ENCODE measurements at regions not wholly inside any gene's neighbourhood (a gene's known extent, or its start where the extent isn't known, plus 50 kb on each side); places are given as distances from the start of the nearest gene placed in this dataset.

GRCh38 chr4:10929818-10930217 is 245.2 kb upstream of the CLNK start:
- H2BK15ac ChIP-seq (ENCODE audit: low read length), result no peak overlapping the region

More at GRCh38 chr4:10929818-10930217, 245.2 kb upstream of the CLNK start:
- TF ChIP-seq USF2 (IDR thresholded peaks at IDR 0.05; ENCODE audit: low read length) (no peak), ATF3 (IDR thresholded peaks at IDR 0.05; ENCODE audit: insufficient read depth, low read depth, low read length) (no peak), POU5F1 (IDR thresholded peaks at IDR 0.05; ENCODE audit: low read depth, low read length) (no peak), SIRT6 (IDR thresholded peaks at IDR 0.05; ENCODE audit: low read length) (no peak), EZH2 (IDR thresholded peaks at IDR 0.05; ENCODE audit: low read depth, low read length, severe bottlenecking) (no peak), FOSL1 (IDR thresholded peaks at IDR 0.05; ENCODE audit: insufficient read depth, low read depth, low read length) (no peak), BCL11A (IDR thresholded peaks at IDR 0.05; ENCODE audit: low read depth in 2 of 2, low read length in 2 of 2) (no peak)
- Histone ChIP-seq H3K4ac (replicated peaks; ENCODE audit: insufficient read length, low read depth, low read length) (no peak overlapping the region), H3K14ac (ENCODE audit: insufficient read length) (no peak overlapping the region), H3K79me2 (ENCODE audit: control insufficient read depth in 1 of 2, insufficient read depth in 2 of 2, low read length in 2 of 2) (no peaks in the 10 kb centered on the region), H4K20me1 (replicated peaks in 1 of 2; ENCODE audit: control insufficient read depth in 1 of 2, insufficient read depth in 2 of 2, low read length in 2 of 2) (no peaks in the 10 kb centered on the region), H4K8ac (ENCODE audit: extremely low read depth, insufficient read depth, low read length) (no peak overlapping the region), H3K9ac (replicated peaks in 1 of 4; ENCODE audit: extremely low read depth in 1 of 4, low read depth in 3 of 4, low read length in 3 of 4) (no peak overlapping the region), H2BK20ac (ENCODE audit: low read length) (no peak overlapping the region), H4K91ac (replicated peaks; ENCODE audit: insufficient read length, low read length) (no peak overlapping the region), H2BK5ac (ENCODE audit: low read depth, low read length) (no peak overlapping the region), H3K36me3 (ENCODE audit: control insufficient read depth in 2 of 4, insufficient read depth in 4 of 4, low read length in 3 of 4) (no peaks in the 10 kb centered on the region), H3K79me1 (ENCODE audit: low read depth, low read length) (no peaks in the 10 kb centered on the region), H3K4me1 (replicated peaks in 1 of 4; ENCODE audit: control insufficient read depth in 3 of 4, insufficient read depth in 4 of 4, low read length in 3 of 4) (peaks cover 0 to 3% (median 0%) of the 10 kb centered on the region in 4 experiments; a peak in 2 of 7 replicates), H2AFZ (ENCODE audit: low read length) (no peak overlapping the region), H2BK120ac (replicated peaks; ENCODE audit: low read depth, low read length) (no peak overlapping the region), H3K4me3 (ENCODE audit: extremely low read depth in 1 of 4, insufficient read depth in 2 of 4, low read depth in 3 of 4, low read length in 4 of 4) (no peak overlapping the region), H4K5ac (ENCODE audit: insufficient read length, low read depth, low read length) (no peak overlapping the region), H2AK5ac (ENCODE audit: low read depth, low read length) (no peak overlapping the region), H3K23ac (ENCODE audit: insufficient read length) (no peak overlapping the region), H3K23me2 (ENCODE audit: low read depth, low read length) (no peaks in the 10 kb centered on the region), H3K4me2 (ENCODE audit: insufficient read depth in 1 of 2, low read depth in 2 of 2, low read length in 2 of 2) (no peak overlapping the region), H3K9me3 (ENCODE audit: insufficient read depth in 2 of 2, low read depth in 1 of 2, low read length in 1 of 2) (no peaks in the 10 kb centered on the region), H3K27me3 (replicated peaks in 1 of 4; ENCODE audit: control insufficient read depth in 3 of 4, extremely low read depth in 1 of 4, insufficient read depth in 3 of 4, low read length in 3 of 4) (no peaks in the 10 kb centered on the region), H3K56ac (replicated peaks; ENCODE audit: insufficient read length, low read depth, low read length) (no peak overlapping the region), H3K27ac (ENCODE audit: low read depth, low read length) (no peak overlapping the region), H3K18ac (ENCODE audit: extremely low read depth, low read length) (no peak overlapping the region), H2BK12ac (ENCODE audit: low read depth, low read length) (no peak overlapping the region)
- CTCF ChIA-PET (ENCODE audit: partially characterized antibody), result no interaction called here
- FAIRE-seq (no peak), DNase-seq (ENCODE audit: low read depth in 1 of 2, low spot score in 2 of 2) (no peak)
- POLR2A ChIA-PET (ENCODE audit: partially characterized antibody), result no interaction called here
- WGBS, 2 experiments (ENCODE audit: extremely low coverage in 1 of 2, insufficient coverage in 1 of 2, insufficient read length in 1 of 2, insufficient replicate concordance in 2 of 2, low coverage in 1 of 2, low lambda C conversion rate in 2 of 2, missing lambda C conversion rate in 1 of 2), result 93% methylated on average over 2 of the region's 2 CpGs; no CpG with 5 or more reads in 1 of the 2 experiments

Measured in H1 (cell line).